ENCODE measurements at regions not wholly inside any gene's neighbourhood (a gene's known extent, or its start where the extent isn't known, plus 50 kb on each side); places are given as distances from the start of the nearest gene placed in this dataset.

DNA sequence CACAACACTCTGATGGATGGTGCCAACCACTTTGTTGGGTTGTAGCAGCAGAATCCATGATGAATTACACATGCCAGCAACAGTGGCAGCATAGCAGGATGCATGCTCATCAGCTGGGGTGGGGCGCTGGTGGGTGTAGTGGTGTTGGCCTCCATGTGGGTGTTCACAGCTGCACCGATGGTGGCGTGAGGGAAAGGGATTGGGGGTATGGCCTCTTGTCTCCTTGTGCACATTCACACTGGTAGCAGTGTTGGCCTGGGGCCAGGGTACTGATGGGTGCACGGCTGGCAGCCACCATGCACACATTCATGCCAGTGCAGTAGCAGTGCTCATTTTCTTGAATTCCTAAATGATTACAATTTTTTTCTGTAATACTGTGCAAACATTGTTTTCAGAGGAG, 2748.8 kb upstream of the PCDH20 start:
- TF ChIP-seq, protein P1, sequence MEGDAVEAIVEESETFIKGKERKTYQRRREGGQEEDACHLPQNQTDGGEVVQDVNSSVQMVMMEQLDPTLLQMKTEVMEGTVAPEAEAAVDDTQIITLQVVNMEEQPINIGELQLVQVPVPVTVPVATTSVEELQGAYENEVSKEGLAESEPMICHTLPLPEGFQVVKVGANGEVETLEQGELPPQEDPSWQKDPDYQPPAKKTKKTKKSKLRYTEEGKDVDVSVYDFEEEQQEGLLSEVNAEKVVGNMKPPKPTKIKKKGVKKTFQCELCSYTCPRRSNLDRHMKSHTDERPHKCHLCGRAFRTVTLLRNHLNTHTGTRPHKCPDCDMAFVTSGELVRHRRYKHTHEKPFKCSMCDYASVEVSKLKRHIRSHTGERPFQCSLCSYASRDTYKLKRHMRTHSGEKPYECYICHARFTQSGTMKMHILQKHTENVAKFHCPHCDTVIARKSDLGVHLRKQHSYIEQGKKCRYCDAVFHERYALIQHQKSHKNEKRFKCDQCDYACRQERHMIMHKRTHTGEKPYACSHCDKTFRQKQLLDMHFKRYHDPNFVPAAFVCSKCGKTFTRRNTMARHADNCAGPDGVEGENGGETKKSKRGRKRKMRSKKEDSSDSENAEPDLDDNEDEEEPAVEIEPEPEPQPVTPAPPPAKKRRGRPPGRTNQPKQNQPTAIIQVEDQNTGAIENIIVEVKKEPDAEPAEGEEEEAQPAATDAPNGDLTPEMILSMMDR (IDR thresholded peaks at IDR 0.05) = no peak
- TF ChIP-seq ZFX (IDR thresholded peaks at IDR 0.05; ENCODE audit: borderline replicate concordance) = no peak

All from 22Rv1 (cell line).